ENCODE measurements at regions not wholly inside any gene's neighbourhood (a gene's known extent, or its start where the extent isn't known, plus 50 kb on each side); places are given as distances from the start of the nearest gene placed in this dataset.

- peak; percentile 8 for DNase-seq
- H3K4me1 ChIP-seq (ENCODE audit: control insufficient read depth, insufficient read depth, low read length), result no peaks in the 10 kb centered on the region
- H3K9me3 ChIP-seq (replicated peaks; ENCODE audit: control insufficient read depth, low read depth, low read length), result no peaks in the 10 kb centered on the region
- H3K27ac ChIP-seq (ENCODE audit: low read length), result no peak overlapping the region
- H3K36me3 ChIP-seq (ENCODE audit: control insufficient read depth, insufficient read depth, low read length), result no peaks in the 10 kb centered on the region
- 55% methylated on average over 8 of the region's 13 CpGs for WGBS (ENCODE audit: insufficient coverage)
- H3K4me3 ChIP-seq (ENCODE audit: low read length), result no peak overlapping the region
- no peaks in the 10 kb centered on the region for H3K27me3 ChIP-seq (ENCODE audit: control insufficient read depth, insufficient read depth, low read length)
Observed at GRCh38 chr2:41379496-41380221, 668.2 kb upstream of the PKDCC start.

GRCh38 chr2:41381701-41382100 lies 666.1 kb upstream of the PKDCC start:
- 87% methylated on average over 3 of the region's 3 CpGs for WGBS (ENCODE audit: insufficient coverage)
- Histone ChIP-seq H3K27ac (ENCODE audit: low read length) (no peak overlapping the region), H3K4me3 (ENCODE audit: low read length) (no peak overlapping the region), H3K36me3 (ENCODE audit: control insufficient read depth, insufficient read depth, low read length) (no peaks in the 10 kb centered on the region), H3K9me3 (replicated peaks; ENCODE audit: control insufficient read depth, low read depth, low read length) (no peaks in the 10 kb centered on the region), H3K4me1 (ENCODE audit: control insufficient read depth, insufficient read depth, low read length) (no peaks in the 10 kb centered on the region), H3K27me3 (ENCODE audit: control insufficient read depth, insufficient read depth, low read length) (no peaks in the 10 kb centered on the region)
- DNase-seq, result no peak

- no peaks in the 10 kb centered on the region for H3K9me3 ChIP-seq (replicated peaks; ENCODE audit: control insufficient read depth, low read depth, low read length)
- no peak overlapping the region for H3K27ac ChIP-seq (ENCODE audit: low read length)
- DNase-seq, result no peak
- H3K4me3 ChIP-seq (ENCODE audit: low read length), result no peak overlapping the region
- no CpG with 5 or more reads among the region's 2 CpGs for WGBS (ENCODE audit: insufficient coverage)
- no peaks in the 10 kb centered on the region for H3K4me1 ChIP-seq (ENCODE audit: control insufficient read depth, insufficient read depth, low read length)
- H3K36me3 ChIP-seq (ENCODE audit: control insufficient read depth, insufficient read depth, low read length), result no peaks in the 10 kb centered on the region
- H3K27me3 ChIP-seq (ENCODE audit: control insufficient read depth, insufficient read depth, low read length), result no peaks in the 10 kb centered on the region
Observed at GRCh38 chr2:41387519-41387918, 660.3 kb upstream of the PKDCC start.

GRCh38 chr2:41393621-41394020 lies 654.2 kb upstream of the PKDCC start:
- Histone ChIP-seq H3K27ac (ENCODE audit: low read length) (no peak overlapping the region), H3K27me3 (ENCODE audit: control insufficient read depth, insufficient read depth, low read length) (no peaks in the 10 kb centered on the region), H3K4me1 (ENCODE audit: control insufficient read depth, insufficient read depth, low read length) (no peaks in the 10 kb centered on the region), H3K4me3 (ENCODE audit: low read length) (no peak overlapping the region), H3K9me3 (replicated peaks; ENCODE audit: control insufficient read depth, low read depth, low read length) (no peaks in the 10 kb centered on the region), H3K36me3 (ENCODE audit: control insufficient read depth, insufficient read depth, low read length) (no peaks in the 10 kb centered on the region)
- DNase-seq, result no peak
- WGBS (ENCODE audit: insufficient coverage), result no CpG with 5 or more reads among the region's 1 CpG

- H3K4me3 ChIP-seq (ENCODE audit: low read length), result no peak overlapping the region
- no peaks in the 10 kb centered on the region for H3K27me3 ChIP-seq (ENCODE audit: control insufficient read depth, insufficient read depth, low read length)
- no peaks in the 10 kb centered on the region for H3K9me3 ChIP-seq (replicated peaks; ENCODE audit: control insufficient read depth, low read depth, low read length)
- WGBS (ENCODE audit: insufficient coverage), result 100% methylated on average over 1 of the region's 1 CpG
- H3K4me1 ChIP-seq (ENCODE audit: control insufficient read depth, insufficient read depth, low read length), result no peaks in the 10 kb centered on the region
- H3K27ac ChIP-seq (ENCODE audit: low read length), result no peak overlapping the region
- no peak for DNase-seq
- H3K36me3 ChIP-seq (ENCODE audit: control insufficient read depth, insufficient read depth, low read length), result no peaks in the 10 kb centered on the region
Observed at GRCh38 chr2:41394541-41394940, 653.3 kb upstream of the PKDCC start.

GRCh38 chr2:41395692-41396091 lies 652.1 kb upstream of the PKDCC start:
- Histone ChIP-seq H3K27ac (ENCODE audit: low read length) (no peak overlapping the region), H3K27me3 (ENCODE audit: control insufficient read depth, insufficient read depth, low read length) (no peaks in the 10 kb centered on the region), H3K4me1 (ENCODE audit: control insufficient read depth, insufficient read depth, low read length) (no peaks in the 10 kb centered on the region), H3K9me3 (replicated peaks; ENCODE audit: control insufficient read depth, low read depth, low read length) (no peaks in the 10 kb centered on the region), H3K36me3 (ENCODE audit: control insufficient read depth, insufficient read depth, low read length) (no peaks in the 10 kb centered on the region), H3K4me3 (ENCODE audit: low read length) (no peak overlapping the region)
- no CpG with 5 or more reads among the region's 3 CpGs for WGBS (ENCODE audit: insufficient coverage)
- no peak for DNase-seq

- Histone ChIP-seq H3K4me3 (ENCODE audit: low read length) (no peak overlapping the region), H3K4me1 (ENCODE audit: control insufficient read depth, insufficient read depth, low read length) (no peaks in the 10 kb centered on the region), H3K27ac (ENCODE audit: low read length) (no peak overlapping the region), H3K9me3 (replicated peaks; ENCODE audit: control insufficient read depth, low read depth, low read length) (no peaks in the 10 kb centered on the region), H3K36me3 (ENCODE audit: control insufficient read depth, insufficient read depth, low read length) (no peaks in the 10 kb centered on the region), H3K27me3 (ENCODE audit: control insufficient read depth, insufficient read depth, low read length) (no peaks in the 10 kb centered on the region)
- DNase-seq, result no peak
- 90% methylated on average over 1 of the region's 1 CpG for WGBS (ENCODE audit: insufficient coverage)
Observed at GRCh38 chr2:41399437-41400087, 648.3 kb upstream of the PKDCC start.

- no peaks in the 10 kb centered on the region for H3K36me3 ChIP-seq (ENCODE audit: control insufficient read depth, insufficient read depth, low read length)
- H3K4me1 ChIP-seq (ENCODE audit: control insufficient read depth, insufficient read depth, low read length), result no peaks in the 10 kb centered on the region
- no peak overlapping the region for H3K4me3 ChIP-seq (ENCODE audit: low read length)
- DNase-seq, result peak; percentile 25
- WGBS (ENCODE audit: insufficient coverage), result no CpG with 5 or more reads among the region's 6 CpGs
- H3K27me3 ChIP-seq (ENCODE audit: control insufficient read depth, insufficient read depth, low read length), result no peaks in the 10 kb centered on the region
- H3K27ac ChIP-seq (ENCODE audit: low read length), result no peak overlapping the region
- H3K9me3 ChIP-seq (replicated peaks; ENCODE audit: control insufficient read depth, low read depth, low read length), result no peaks in the 10 kb centered on the region
Observed at GRCh38 chr2:41400088-41400665, 647.6 kb upstream of the PKDCC start.

GRCh38 chr2:41405441-41405840 lies 642.4 kb upstream of the PKDCC start:
- H3K4me3 ChIP-seq (ENCODE audit: low read length), result no peak overlapping the region
- no peaks in the 10 kb centered on the region for H3K9me3 ChIP-seq (replicated peaks; ENCODE audit: control insufficient read depth, low read depth, low read length)
- H3K36me3 ChIP-seq (ENCODE audit: control insufficient read depth, insufficient read depth, low read length), result no peaks in the 10 kb centered on the region
- peak; percentile 13 for DNase-seq
- H3K27me3 ChIP-seq (ENCODE audit: control insufficient read depth, insufficient read depth, low read length), result no peaks in the 10 kb centered on the region
- no peak overlapping the region for H3K27ac ChIP-seq (ENCODE audit: low read length)
- no CpG with 5 or more reads among the region's 2 CpGs for WGBS (ENCODE audit: insufficient coverage)
- no peaks in the 10 kb centered on the region for H3K4me1 ChIP-seq (ENCODE audit: control insufficient read depth, insufficient read depth, low read length)

GRCh38 chr2:41409328-41409727 lies 638.5 kb upstream of the PKDCC start:
- Histone ChIP-seq H3K4me1 (ENCODE audit: control insufficient read depth, insufficient read depth, low read length) (no peaks in the 10 kb centered on the region), H3K27ac (ENCODE audit: low read length) (no peak overlapping the region), H3K36me3 (ENCODE audit: control insufficient read depth, insufficient read depth, low read length) (no peaks in the 10 kb centered on the region), H3K9me3 (replicated peaks; ENCODE audit: control insufficient read depth, low read depth, low read length) (no peaks in the 10 kb centered on the region), H3K4me3 (ENCODE audit: low read length) (no peak overlapping the region), H3K27me3 (ENCODE audit: control insufficient read depth, insufficient read depth, low read length) (no peaks in the 10 kb centered on the region)
- DNase-seq, result no peak
- WGBS (ENCODE audit: insufficient coverage), result no CpG with 5 or more reads among the region's 4 CpGs

Data from muscle of leg (tissue), 3 donors.